Sigmoid colon (tissue), 6 donors: ENCODE measurements at regions not wholly inside any gene's neighbourhood (a gene's known extent, or its start where the extent isn't known, plus 50 kb on each side); places are given as distances from the start of the nearest gene placed in this dataset.

Experiments
- DNase-seq: peaks from one replicate; pipeline ENCODE4 v3.0.0-alpha.2; 2019
- H3K27ac ChIP-seq, 4 donors: fragments of 200-600 bp; sonication (generic); one replicate each; pipeline ENCODE4 v1.5.1; 2016 to 2019; ENCODE audit warnings: mild to moderate bottlenecking in 1 of 4
- H3K27me3 ChIP-seq, 3 donors: fragments of 200-600 bp; sonication (generic); one replicate each; pipeline ENCODE4 v1.5.1; 2019; ENCODE audit warnings: mild to moderate bottlenecking in 1 of 3
- H3K36me3 ChIP-seq, 4 donors: fragments of 200-600 bp; sonication (generic); one replicate each; pipeline ENCODE4 v1.5.1; 2016 to 2019
- H3K4me1 ChIP-seq, 4 donors: fragments of 200-600 bp; sonication (generic); one replicate each; pipeline ENCODE4 v1.5.1; 2017 to 2019
- H3K4me3 ChIP-seq, 4 donors: fragments of 200-600 bp; sonication (generic); one replicate each; pipeline ENCODE4 v1.5.1; 2017 to 2019; ENCODE audit warnings: mild to moderate bottlenecking in 2 of 4, moderate library complexity in 1 of 4
- H3K9me3 ChIP-seq, 4 donors: fragments of 200-600 bp in 3 of 4; sonication (generic) in 3 of 4; one replicate each; pipeline versions ENCODE4 v1.5.1 to v1.6.1; 2013 to 2019
- CTCF ChIP-seq, 4 experiments: fragments of 450-650 bp in 3 of 4; fragments of 200-600 bp in 1 of 4; IDR thresholded peaks; one replicate each; pipeline ENCODE4 v1.5.1; 2016 to 2019; ENCODE audit warnings: antibody characterized with exemption in 4 of 4, mild to moderate bottlenecking in 3 of 4, moderate library complexity in 2 of 4
- EP300 ChIP-seq, 4 donors: sonication (generic); formaldehyde crosslinking; IDR thresholded peaks; one replicate each; pipeline ENCODE4 v1.6.1; 2017; ENCODE audit warnings: antibody characterized with exemption in 4 of 4
- POLR2A ChIP-seq, 2 donors: fragments of 450-650 bp; IDR thresholded peaks; one replicate each; pipeline ENCODE4 v1.6.1; 2016; ENCODE audit warnings: antibody characterized with exemption in 2 of 2, mild to moderate bottlenecking in 2 of 2, moderate library complexity in 2 of 2
- POLR2AphosphoS5 ChIP-seq, 4 donors: sonication (generic); formaldehyde crosslinking; IDR thresholded peaks; one replicate each; pipeline ENCODE4 v1.6.1; 2017; ENCODE audit warnings: antibody characterized with exemption in 4 of 4
- WGBS, 2 donors: extraction: QIAGEN DNeasy Blood & Tissue Kit; methylation state at CpG; one replicate each; pipeline ENCODE4 v1.1.7; 2013; 5-methylcytosine and 5-hydroxymethylcytosine counted together
- intact Hi-C: fragments of 100-400 bp; cut with DNase I; formaldehyde crosslinking; loops from one replicate; pipeline ENCODE4 v1.15.1; 2023
- donor health status: healthy with polysubstance abuse.
- donor health status: healthy.

GRCh38 chr4:182141061-182141460 lies 102.1 kb upstream of the TENM3 start:
- Histone ChIP-seq H3K27ac (no peak overlapping the region), H3K9me3 (no peaks in the 10 kb centered on the region), H3K27me3 (peaks cover 0 to 38% (median 30%) of the 10 kb centered on the region in 3 donors), H3K4me1 (peaks cover 2 to 23% (median 21%) of the 10 kb centered on the region in 4 donors), H3K4me3 (peak overlapping the region in 1 of 4 donors; percentile 22), H3K36me3 (no peaks in the 10 kb centered on the region)
- DNase-seq: no peak
- intact Hi-C loops: loop anchor here (5.0 to 10.0 kb wide), 3 partner anchors 64 to 776 kb away; partner anchors contain the start of gene DCTD
- TF ChIP-seq CTCF (IDR thresholded peaks at IDR 0.05) (no peak), POLR2A (IDR thresholded peaks at IDR 0.05) (no peak), EP300 (IDR thresholded peaks at IDR 0.05) (no peak), POLR2AphosphoS5 (IDR thresholded peaks at IDR 0.05) (no peak)
- WGBS, 2 donors: 4 to 9% methylated on average over 26 of the region's 26 CpGs

GRCh38 chr4:182142176-182143085 lies 100.8 kb upstream of the TENM3 start:
- H3K27ac ChIP-seq: peak overlapping the region in 3 of 4 donors; percentile 41 to 73 (median 68)
- WGBS, 2 donors: 10 to 11% methylated on average over 65 of the region's 65 CpGs
- H3K4me1 ChIP-seq: peaks cover 2 to 23% (median 21%) of the 10 kb centered on the region in 4 donors
- peak overlapping the region; percentile 59 to 84 (median 78) for H3K4me3 ChIP-seq
- intact Hi-C loops: loop anchor here (5.0 to 10.0 kb wide), 3 partner anchors 62 to 775 kb away; partner anchors contain the start of gene DCTD
- no peaks in the 10 kb centered on the region for H3K9me3 ChIP-seq
- TF ChIP-seq CTCF (IDR thresholded peaks at IDR 0.05) (peak in 1 of 4 experiments; percentile 17), EP300 (IDR thresholded peaks at IDR 0.05) (no peak)
- peaks cover 0 to 47% (median 35%) of the 10 kb centered on the region in 3 donors for H3K27me3 ChIP-seq
- DNase-seq: no peak
- no peaks in the 10 kb centered on the region for H3K36me3 ChIP-seq

GRCh38 chr4:182143086-182143821 lies 99.9 kb upstream of the TENM3 start:
- H3K9me3 ChIP-seq: no peaks in the 10 kb centered on the region
- H3K27ac ChIP-seq: peak overlapping the region; percentile 41 to 73 (median 65)
- intact Hi-C loops: loop anchor here (5.0 to 10.0 kb wide), 3 partner anchors 62 to 774 kb away; partner anchors contain the start of gene DCTD
- H3K4me3 ChIP-seq: peak overlapping the region; percentile 59 to 84 (median 78)
- H3K4me1 ChIP-seq: peaks cover 2 to 23% (median 21%) of the 10 kb centered on the region in 4 donors
- 2 to 3% methylated on average over 36 of the region's 36 CpGs for WGBS, 2 donors
- no peaks in the 10 kb centered on the region for H3K36me3 ChIP-seq
- peaks cover 0 to 47% (median 39%) of the 10 kb centered on the region in 3 donors for H3K27me3 ChIP-seq
- DNase-seq: no peak
- no peak for TF ChIP-seq EP300 (IDR thresholded peaks at IDR 0.05)
- TF ChIP-seq CTCF (IDR thresholded peaks at IDR 0.05): peak in 1 of 4 experiments; percentile 5

GRCh38 chr4:182143822-182144625 lies 99.2 kb upstream of the TENM3 start:
- peaks cover 0 to 47% (median 39%) of the 10 kb centered on the region in 3 donors for H3K27me3 ChIP-seq

More at GRCh38 chr4:182143822-182144625, 99.2 kb upstream of the TENM3 start:
- H3K9me3 ChIP-seq: no peaks in the 10 kb centered on the region
- H3K27ac ChIP-seq: peak overlapping the region; percentile 60 to 73 (median 65)
- DNase-seq: no peak
- no peaks in the 10 kb centered on the region for H3K36me3 ChIP-seq
- peaks cover 2 to 23% (median 21%) of the 10 kb centered on the region in 4 donors for H3K4me1 ChIP-seq
- H3K4me3 ChIP-seq: peak overlapping the region; percentile 59 to 84 (median 78)
- WGBS, 2 donors: 1% methylated on average over 78 to 79 of the region's 79 CpGs
- intact Hi-C loops: loop anchor here (2.0 to 10.0 kb wide), 4 partner anchors 61 to 773 kb away; partner anchors contain the start of gene DCTD
- TF ChIP-seq POLR2AphosphoS5 (IDR thresholded peaks at IDR 0.05) (peak in 1 of 4 donors; percentile 38), EP300 (IDR thresholded peaks at IDR 0.05) (no peak), POLR2A (IDR thresholded peaks at IDR 0.05) (no peak), CTCF (IDR thresholded peaks at IDR 0.05) (no peak)
